ENCODE measurements at regions not wholly inside any gene's neighbourhood (a gene's known extent, or its start where the extent isn't known, plus 50 kb on each side); places are given as distances from the start of the nearest gene placed in this dataset.
"Not testable (repeated sequence)": the region's sequence is repeated elsewhere in the genome, so short reads cannot be mapped to it uniquely, and the experiment has no call there.

DNA sequence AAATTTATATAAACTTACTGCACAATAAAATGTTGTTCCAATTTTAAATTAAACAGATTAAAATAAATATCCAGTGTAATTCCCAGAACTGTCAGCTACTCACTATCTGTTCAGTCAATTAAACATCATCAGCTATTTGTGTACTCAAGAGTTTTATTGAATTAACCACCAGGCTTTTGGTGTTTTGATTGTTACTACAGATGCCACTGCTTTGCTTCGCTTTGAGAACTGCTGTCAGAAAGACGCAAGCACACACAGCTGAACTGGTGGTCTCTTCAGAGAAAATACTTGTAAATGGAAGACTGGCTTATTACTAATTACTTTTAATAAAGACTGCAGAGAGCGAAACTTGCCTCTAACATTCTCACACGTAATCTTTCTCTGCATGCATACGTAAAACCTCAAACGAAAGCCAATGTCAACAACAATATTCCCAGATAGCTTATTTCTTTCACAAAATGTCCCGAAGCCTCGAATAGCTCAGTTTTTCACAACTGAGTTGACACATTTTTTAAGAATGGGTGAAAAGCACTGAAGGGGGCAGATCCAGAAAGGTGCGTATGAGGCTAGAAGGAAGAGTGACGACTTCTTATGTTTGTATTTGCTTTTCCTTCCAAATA lies 259.6 kb upstream of the RPS23 start (continued):
- TF ChIP-seq, protein P1, sequence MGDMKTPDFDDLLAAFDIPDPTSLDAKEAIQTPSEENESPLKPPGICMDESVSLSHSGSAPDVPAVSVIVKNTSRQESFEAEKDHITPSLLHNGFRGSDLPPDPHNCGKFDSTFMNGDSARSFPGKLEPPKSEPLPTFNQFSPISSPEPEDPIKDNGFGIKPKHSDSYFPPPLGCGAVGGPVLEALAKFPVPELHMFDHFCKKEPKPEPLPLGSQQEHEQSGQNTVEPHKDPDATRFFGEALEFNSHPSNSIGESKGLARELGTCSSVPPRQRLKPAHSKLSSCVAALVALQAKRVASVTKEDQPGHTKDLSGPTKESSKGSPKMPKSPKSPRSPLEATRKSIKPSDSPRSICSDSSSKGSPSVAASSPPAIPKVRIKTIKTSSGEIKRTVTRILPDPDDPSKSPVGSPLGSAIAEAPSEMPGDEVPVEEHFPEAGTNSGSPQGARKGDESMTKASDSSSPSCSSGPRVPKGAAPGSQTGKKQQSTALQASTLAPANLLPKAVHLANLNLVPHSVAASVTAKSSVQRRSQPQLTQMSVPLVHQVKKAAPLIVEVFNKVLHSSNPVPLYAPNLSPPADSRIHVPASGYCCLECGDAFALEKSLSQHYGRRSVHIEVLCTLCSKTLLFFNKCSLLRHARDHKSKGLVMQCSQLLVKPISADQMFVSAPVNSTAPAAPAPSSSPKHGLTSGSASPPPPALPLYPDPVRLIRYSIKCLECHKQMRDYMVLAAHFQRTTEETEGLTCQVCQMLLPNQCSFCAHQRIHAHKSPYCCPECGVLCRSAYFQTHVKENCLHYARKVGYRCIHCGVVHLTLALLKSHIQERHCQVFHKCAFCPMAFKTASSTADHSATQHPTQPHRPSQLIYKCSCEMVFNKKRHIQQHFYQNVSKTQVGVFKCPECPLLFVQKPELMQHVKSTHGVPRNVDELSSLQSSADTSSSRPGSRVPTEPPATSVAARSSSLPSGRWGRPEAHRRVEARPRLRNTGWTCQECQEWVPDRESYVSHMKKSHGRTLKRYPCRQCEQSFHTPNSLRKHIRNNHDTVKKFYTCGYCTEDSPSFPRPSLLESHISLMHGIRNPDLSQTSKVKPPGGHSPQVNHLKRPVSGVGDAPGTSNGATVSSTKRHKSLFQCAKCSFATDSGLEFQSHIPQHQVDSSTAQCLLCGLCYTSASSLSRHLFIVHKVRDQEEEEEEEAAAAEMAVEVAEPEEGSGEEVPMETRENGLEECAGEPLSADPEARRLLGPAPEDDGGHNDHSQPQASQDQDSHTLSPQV (IDR thresholded peaks at IDR 0.05): no peak
- TF ChIP-seq BHLHE40 (IDR thresholded peaks at IDR 0.05; ENCODE audit: borderline replicate concordance in 1 of 2, low read depth in 2 of 2, low read length in 1 of 2): no peak
- TF ChIP-seq JUND (IDR thresholded peaks at IDR 0.05; ENCODE audit: low read depth, low read length): no peak
- TF ChIP-seq CBX5 (IDR thresholded peaks at IDR 0.05; ENCODE audit: low read depth): no peak

GRCh38 chr5:82534986-82535385 lies 256.8 kb upstream of the RPS23 start:
- H3K4me2 ChIP-seq (ENCODE audit: control insufficient read depth, insufficient read depth): no peak overlapping the region
- in situ Hi-C loops (cut with MboI) (no loop called here), intact Hi-C loops (cut with micrococcal nuclease; ENCODE audit: unreplicated experiment) (no loop called here)
- 44% methylated on average over 1 of the region's 1 CpG for WGBS (ENCODE audit: insufficient coverage, insufficient replicate concordance, low lambda C conversion rate, missing lambda C conversion rate)
- ATAC-seq (no peak), FAIRE-seq (no peak), DNase-seq (ENCODE audit: low read depth, low spot score) (no peak)
- ChIA-PET SMC1A (ENCODE audit: uncharacterized antibody, unreplicated experiment) (no interaction called here), POLR2A (interaction anchor here (0.6 kb wide), 2 partner anchors 40 to 80 kb away, joined by 4 read pairs; no protein-coding TSS in a partner anchor), CTCF (interaction anchor here (0.7 kb wide), 1 partner anchor 186 kb away, joined by 3 read pairs; no protein-coding TSS in a partner anchor), RAD21 (ENCODE audit: unreplicated experiment) (no interaction called here)
- no peaks in the 10 kb centered on the region for H3K36me3 ChIP-seq (ENCODE audit: control insufficient read depth in 2 of 2, insufficient read depth in 2 of 2, low read length in 1 of 2)
- TF ChIP-seq NFXL1 (IDR thresholded peaks at IDR 0.05; ENCODE audit: borderline replicate concordance): no peak
- TF ChIP-seq, protein P2, sequence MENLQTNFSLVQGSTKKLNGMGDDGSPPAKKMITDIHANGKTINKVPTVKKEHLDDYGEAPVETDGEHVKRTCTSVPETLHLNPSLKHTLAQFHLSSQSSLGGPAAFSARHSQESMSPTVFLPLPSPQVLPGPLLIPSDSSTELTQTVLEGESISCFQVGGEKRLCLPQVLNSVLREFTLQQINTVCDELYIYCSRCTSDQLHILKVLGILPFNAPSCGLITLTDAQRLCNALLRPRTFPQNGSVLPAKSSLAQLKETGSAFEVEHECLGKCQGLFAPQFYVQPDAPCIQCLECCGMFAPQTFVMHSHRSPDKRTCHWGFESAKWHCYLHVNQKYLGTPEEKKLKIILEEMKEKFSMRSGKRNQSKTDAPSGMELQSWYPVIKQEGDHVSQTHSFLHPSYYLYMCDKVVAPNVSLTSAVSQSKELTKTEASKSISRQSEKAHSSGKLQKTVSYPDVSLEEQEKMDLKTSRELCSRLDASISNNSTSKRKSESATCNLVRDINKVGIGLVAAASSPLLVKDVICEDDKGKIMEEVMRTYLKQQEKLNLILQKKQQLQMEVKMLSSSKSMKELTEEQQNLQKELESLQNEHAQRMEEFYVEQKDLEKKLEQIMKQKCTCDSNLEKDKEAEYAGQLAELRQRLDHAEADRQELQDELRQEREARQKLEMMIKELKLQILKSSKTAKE (IDR thresholded peaks at IDR 0.05; ENCODE audit: low read depth, poor library complexity, severe bottlenecking): no peak
- H3K4me3 ChIP-seq: no peak overlapping the region
- no peak overlapping the region for H3K9ac ChIP-seq (ENCODE audit: control insufficient read depth, insufficient read depth, low read length)
- no peaks in the 10 kb centered on the region for H3K27me3 ChIP-seq (replicated peaks in 1 of 2; ENCODE audit: control insufficient read depth in 2 of 2, insufficient read depth in 2 of 2, low read length in 1 of 2)
- H3K4me1 ChIP-seq (ENCODE audit: control insufficient read depth, insufficient read depth, low read length): no peaks in the 10 kb centered on the region
- no peaks in the 10 kb centered on the region for H3K79me2 ChIP-seq (ENCODE audit: control insufficient read depth, insufficient read depth, low read length)
- H3K9me3 ChIP-seq (replicated peaks; ENCODE audit: control insufficient read depth, insufficient read depth, low read length): no peaks in the 10 kb centered on the region
- H2AFZ ChIP-seq (ENCODE audit: control insufficient read depth, low read depth, low read length): no peak overlapping the region
- no TSS peak for BruUV-seq (replicated peaks)
- H3K27ac ChIP-seq (ENCODE audit: control insufficient read depth, insufficient read depth): no peak overlapping the region
- no peaks in the 10 kb centered on the region for H4K20me1 ChIP-seq (ENCODE audit: control insufficient read depth, insufficient read depth)

DNA sequence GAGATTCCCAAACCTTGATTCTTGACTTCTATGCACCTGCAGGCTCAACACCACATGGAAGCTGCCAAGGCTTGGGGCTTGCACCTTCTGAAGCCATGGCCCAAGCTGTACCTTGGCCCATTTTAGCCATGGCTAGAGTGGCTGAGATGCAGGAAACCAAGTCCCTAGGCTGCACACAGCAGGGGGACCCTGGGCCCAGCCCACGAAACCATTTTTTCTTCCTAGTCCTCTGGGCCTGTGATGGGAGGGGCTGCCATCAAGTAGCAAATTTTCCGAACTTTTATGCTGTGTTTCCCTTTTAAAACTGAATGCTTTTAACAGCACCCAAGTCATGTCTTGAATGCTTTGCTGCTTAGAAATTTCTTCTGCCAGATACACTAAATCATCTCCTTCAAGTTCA lies 253.9 kb upstream of the RPS23 start:
- 10% methylated on average over 2 of the region's 2 CpGs for WGBS (ENCODE audit: insufficient coverage, insufficient replicate concordance, low lambda C conversion rate, missing lambda C conversion rate)
- ATAC-seq; H3K27me3 ChIP-seq (replicated peaks in 1 of 2; ENCODE audit: control insufficient read depth in 2 of 2, insufficient read depth in 2 of 2, low read length in 1 of 2); H3K9ac ChIP-seq (ENCODE audit: control insufficient read depth, insufficient read depth, low read length); DNase-seq (ENCODE audit: low read depth, low spot score); SMC1A ChIA-PET (ENCODE audit: uncharacterized antibody, unreplicated experiment); H3K27ac ChIP-seq (ENCODE audit: control insufficient read depth, insufficient read depth); CTCF ChIA-PET; POLR2A ChIA-PET; BruUV-seq (replicated peaks); intact Hi-C loops (cut with micrococcal nuclease; ENCODE audit: unreplicated experiment); in situ Hi-C loops (cut with MboI); H4K20me1 ChIP-seq (ENCODE audit: control insufficient read depth, insufficient read depth); FAIRE-seq; H3K36me3 ChIP-seq (ENCODE audit: control insufficient read depth in 2 of 2, insufficient read depth in 2 of 2, low read length in 1 of 2); RAD21 ChIA-PET (ENCODE audit: unreplicated experiment); H3K4me1 ChIP-seq (ENCODE audit: control insufficient read depth, insufficient read depth, low read length); H3K4me3 ChIP-seq; H3K4me2 ChIP-seq (ENCODE audit: control insufficient read depth, insufficient read depth); H2AFZ ChIP-seq (ENCODE audit: control insufficient read depth, low read depth, low read length); H3K9me3 ChIP-seq (replicated peaks; ENCODE audit: control insufficient read depth, insufficient read depth, low read length); H3K79me2 ChIP-seq (ENCODE audit: control insufficient read depth, insufficient read depth, low read length): not testable (repeated sequence)

All from GM12878 (cell line).